Stomach (tissue), 4 donors: ENCODE measurements at regions not wholly inside any gene's neighbourhood (a gene's known extent, or its start where the extent isn't known, plus 50 kb on each side); places are given as distances from the start of the nearest gene placed in this dataset.

Experiments
- EP300 ChIP-seq: sonication (generic); formaldehyde crosslinking; IDR thresholded peaks from one replicate; pipeline ENCODE4 v1.6.1; 2017; ENCODE audit warnings: antibody characterized with exemption
- POLR2A ChIP-seq, 4 donors: fragments of 450-650 bp; IDR thresholded peaks; one replicate each; pipeline ENCODE4 v1.6.1; 2016; ENCODE audit warnings: antibody characterized with exemption in 4 of 4, control low read depth in 2 of 4, mild to moderate bottlenecking in 1 of 4, moderate library complexity in 1 of 4
- TF ChIP-seq, protein P1 (sequence below), 7 experiments: fragments of 450-650 bp in 4 of 7; fragments of 200-600 bp in 3 of 7; sonication (generic) in 3 of 7; IDR thresholded peaks; one replicate each; pipeline ENCODE4 v1.5.1; 2016 to 2019; ENCODE audit warnings: antibody characterized with exemption in 7 of 7, control low read depth in 2 of 7, mild to moderate bottlenecking in 1 of 7

DNA sequence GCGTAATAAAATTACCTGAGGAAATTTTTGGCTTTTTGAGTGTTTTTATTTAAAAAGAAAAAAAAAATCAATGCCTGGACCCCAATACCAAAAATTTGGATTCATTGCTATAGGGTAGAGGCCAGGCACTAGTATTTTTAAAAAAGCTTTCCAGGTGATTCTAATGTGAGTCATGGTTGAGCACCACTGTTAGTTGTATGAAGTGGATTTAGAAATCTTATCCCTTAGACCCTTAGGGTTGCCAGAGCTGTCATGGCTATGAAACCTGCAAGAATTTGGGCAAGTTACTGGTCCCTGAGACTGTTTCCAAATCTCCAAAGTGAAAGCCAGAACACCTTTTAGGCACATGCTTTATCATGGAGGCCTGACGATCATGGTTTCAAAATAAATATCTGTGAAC is 262.5 kb downstream of the AHR start:
- TF ChIP-seq POLR2A (IDR thresholded peaks at IDR 0.05): no peak
- TF ChIP-seq, protein P1, sequence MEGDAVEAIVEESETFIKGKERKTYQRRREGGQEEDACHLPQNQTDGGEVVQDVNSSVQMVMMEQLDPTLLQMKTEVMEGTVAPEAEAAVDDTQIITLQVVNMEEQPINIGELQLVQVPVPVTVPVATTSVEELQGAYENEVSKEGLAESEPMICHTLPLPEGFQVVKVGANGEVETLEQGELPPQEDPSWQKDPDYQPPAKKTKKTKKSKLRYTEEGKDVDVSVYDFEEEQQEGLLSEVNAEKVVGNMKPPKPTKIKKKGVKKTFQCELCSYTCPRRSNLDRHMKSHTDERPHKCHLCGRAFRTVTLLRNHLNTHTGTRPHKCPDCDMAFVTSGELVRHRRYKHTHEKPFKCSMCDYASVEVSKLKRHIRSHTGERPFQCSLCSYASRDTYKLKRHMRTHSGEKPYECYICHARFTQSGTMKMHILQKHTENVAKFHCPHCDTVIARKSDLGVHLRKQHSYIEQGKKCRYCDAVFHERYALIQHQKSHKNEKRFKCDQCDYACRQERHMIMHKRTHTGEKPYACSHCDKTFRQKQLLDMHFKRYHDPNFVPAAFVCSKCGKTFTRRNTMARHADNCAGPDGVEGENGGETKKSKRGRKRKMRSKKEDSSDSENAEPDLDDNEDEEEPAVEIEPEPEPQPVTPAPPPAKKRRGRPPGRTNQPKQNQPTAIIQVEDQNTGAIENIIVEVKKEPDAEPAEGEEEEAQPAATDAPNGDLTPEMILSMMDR (IDR thresholded peaks at IDR 0.05): no peak
- no peak for TF ChIP-seq EP300
